T47D (cell line): ENCODE measurements at regions not wholly inside any gene's neighbourhood (a gene's known extent, or its start where the extent isn't known, plus 50 kb on each side); places are given as distances from the start of the nearest gene placed in this dataset.
"Not testable (repeated sequence)": the region's sequence is repeated elsewhere in the genome, so short reads cannot be mapped to it uniquely, and the experiment has no call there.

Experiments
- DNase-seq, 2 experiments: peaks; one replicate each; pipeline versions ENCODE4 v3.0.0 to v3.0.0-alpha.2; 2011 to 2012; ENCODE audit warnings: low read depth in 1 of 2, low spot score in 1 of 2
- JUND ChIP-seq: IDR thresholded peaks from 2 replicates; pipeline ENCODE4 v1.6.1; 2012; ENCODE audit warnings: low read depth
- in situ Hi-C: cut with HindIII; loops from 2 replicates; pipeline ENCODE4 v1.10.0; 2016; ENCODE audit warnings: low sequenced_read_pairs, low pct_unique_long_range_greater_than_20kb

GRCh38 chr6:121881974-121882667, 446.7 kb downstream of the GJA1 start:
- DNase-seq, result no peak
- in situ Hi-C loops, result no loop called here
- no peak for TF ChIP-seq JUND

DNA sequence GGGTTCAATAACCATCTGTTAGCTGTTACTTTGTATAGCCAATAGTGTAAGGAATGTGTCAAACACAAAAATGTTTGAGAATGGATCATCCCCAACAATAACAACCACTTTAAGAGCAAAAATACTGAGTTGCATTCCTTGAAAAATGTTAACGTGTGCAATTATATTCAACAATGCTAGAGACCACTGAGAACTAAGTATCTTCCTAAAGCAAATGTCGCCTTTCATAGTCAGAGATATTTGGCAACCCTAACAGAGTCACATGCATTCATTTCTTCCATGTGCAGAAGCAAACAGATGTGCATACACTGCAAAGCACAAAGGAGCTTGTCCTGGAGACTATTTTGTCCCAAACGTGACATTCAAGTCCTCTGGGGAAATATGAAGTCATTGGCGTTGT, 448.6 kb downstream of the GJA1 start:
- no peak for DNase-seq
- no peak for TF ChIP-seq JUND
- in situ Hi-C loops, result no loop called here

DNA sequence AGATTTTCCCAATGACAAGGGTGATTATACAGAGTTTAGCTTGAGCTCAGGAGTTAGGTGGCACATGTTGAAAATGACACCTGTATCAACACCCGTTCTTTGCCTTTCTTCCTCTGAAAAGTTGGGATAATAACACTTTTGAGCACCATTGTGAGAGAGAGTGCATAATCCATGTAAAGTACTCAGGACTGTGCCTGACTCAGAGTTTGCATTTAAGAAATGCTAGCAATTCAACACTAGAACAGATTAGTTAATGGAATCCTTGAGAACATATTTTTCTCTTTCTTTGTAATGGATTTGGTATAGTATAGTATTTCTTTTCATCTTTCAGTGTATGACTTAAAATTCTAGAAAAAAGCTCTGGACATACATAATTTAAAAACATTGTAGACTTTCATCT, 449.2 kb downstream of the GJA1 start:
- in situ Hi-C loops, result no loop called here
- no peak for DNase-seq
- no peak for TF ChIP-seq JUND

DNA sequence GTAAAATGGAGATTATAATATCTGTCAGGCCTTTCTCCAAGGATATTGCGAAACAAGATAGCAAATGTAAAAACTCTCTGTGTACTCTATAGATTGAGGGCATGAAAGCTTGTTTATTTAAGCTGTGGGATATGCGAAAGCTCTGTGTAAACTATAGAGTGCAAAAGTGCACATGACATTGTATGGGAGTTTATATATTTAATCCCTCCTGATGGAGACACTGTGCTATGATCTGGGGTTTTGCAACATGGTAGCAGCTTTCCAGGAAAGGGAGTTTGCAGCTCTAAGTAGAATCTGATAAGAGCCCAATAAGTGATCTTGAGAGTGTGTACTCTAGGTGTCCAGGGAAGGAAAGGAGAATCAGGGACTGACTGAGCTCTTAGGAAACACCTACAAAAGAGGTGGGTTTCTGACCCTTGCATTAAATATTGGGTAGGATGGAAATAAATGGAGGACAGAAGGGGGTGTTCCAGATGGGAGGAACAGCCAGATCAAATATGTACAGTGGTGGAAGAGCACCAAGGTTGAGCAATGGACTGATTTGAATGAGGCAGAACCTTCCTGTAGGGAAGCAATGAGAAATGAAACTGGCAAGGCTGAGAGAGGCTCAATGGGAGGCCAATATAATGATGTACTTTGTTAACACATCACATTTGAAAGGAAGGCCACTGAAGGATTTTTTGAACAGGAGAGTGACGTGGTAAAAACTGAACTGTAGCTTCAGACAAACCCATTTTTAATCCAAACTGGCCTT, 450.1 kb downstream of the GJA1 start:
- in situ Hi-C loops, result no loop called here
- no peak for DNase-seq
- no peak for TF ChIP-seq JUND

DNA sequence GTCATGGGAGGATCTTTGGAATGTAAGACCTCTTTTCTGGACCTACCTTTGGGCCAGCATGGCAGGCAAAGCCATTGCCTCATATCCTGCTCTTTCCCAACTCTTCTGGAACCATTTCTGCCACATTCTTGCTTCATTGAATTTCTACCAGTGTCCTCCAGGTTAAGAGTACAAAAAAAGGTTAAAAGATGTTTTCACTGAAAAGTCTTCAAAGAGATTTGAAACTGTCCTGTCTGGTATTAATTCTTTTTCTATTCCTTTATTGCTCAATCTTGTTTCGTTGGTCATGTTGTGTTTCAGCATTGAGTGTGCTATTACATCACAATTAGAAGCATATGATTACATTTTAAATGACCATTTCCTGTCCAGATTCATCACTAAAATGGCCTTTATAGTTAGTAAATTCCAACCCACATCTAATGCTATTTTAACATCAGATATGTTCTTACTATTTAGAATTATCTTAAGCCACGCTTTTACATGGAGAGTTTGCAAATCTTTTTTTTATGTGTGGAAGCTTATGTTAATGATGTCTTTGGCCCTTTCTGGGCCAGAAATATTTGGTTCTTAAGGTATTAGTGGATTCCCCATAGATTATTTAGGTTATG, 450.9 kb downstream of the GJA1 start:
- no peak for TF ChIP-seq JUND
- no peak for DNase-seq
- in situ Hi-C loops, result no loop called here

DNA sequence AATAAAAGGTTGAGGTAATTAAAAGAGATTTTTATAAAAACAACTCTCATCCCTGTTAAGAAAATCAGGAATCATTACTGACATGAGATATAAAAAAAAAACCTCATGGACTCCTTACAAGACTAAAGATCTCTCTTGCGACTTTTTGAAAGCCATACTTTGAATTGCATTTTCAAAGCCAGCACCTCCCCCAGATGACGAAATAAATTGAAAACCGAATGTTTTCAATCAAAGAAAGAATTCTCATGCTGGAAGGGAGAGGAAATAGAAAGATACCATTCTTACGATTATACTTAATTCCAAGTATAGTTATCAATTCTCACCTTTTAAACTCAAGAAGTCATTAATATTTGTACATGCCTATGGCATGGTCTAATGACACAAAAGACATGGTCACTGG, 452.3 kb downstream of the GJA1 start:
- no peak for DNase-seq
- TF ChIP-seq JUND, result no peak
- in situ Hi-C loops, result no loop called here

GRCh38 chr6:121890307-121890910, 455.0 kb downstream of the GJA1 start:
- no peak for DNase-seq
- no peak for TF ChIP-seq JUND
- in situ Hi-C loops, result no loop called here

DNA sequence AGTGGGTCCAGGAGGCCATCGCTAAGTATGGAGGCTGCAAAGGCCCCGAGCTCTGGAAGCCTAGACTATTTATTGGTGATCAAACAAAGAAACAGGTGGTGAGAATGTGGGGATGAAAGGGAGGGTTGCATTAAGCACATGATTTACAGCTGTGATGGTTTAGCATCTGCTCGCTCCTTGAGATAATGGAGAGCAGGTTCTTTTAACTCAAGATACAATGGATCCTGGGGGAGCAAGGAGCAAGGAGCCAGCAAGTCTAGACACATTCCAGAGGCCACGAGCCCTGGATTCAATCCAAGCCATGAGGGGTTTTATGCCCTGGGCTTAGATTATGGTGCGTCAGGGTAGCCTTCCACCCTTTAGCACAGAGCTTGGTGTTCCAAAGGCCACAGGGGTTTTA, 460.3 kb downstream of the GJA1 start:
- in situ Hi-C loops, DNase-seq: not testable (repeated sequence)

- no peak for DNase-seq
- no peak for TF ChIP-seq JUND
- in situ Hi-C loops, result no loop called here
These were observed 460.9 kb downstream of the GJA1 start for GRCh38 chr6:121896363-121896762.

DNA sequence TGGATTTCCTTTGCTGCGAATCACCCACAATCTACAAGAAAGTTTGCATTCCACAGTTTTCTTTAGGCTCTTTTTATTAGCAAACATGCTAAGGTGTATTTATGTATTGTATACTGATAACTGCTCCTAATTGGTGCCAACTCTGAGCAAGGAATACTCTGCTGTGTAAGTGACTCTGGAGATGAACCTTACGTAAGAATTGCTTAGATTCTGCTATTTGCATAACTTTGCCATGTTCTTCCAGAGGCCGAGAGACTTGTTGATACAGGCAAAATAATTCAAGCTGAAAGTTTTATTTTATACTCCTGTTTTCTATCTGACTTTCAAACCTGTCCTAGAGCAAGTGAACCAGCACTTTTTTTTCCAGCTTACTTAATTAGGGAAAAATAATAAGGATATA, 461.3 kb downstream of the GJA1 start:
- no peak for TF ChIP-seq JUND
- in situ Hi-C loops, result no loop called here
- no peak for DNase-seq

GRCh38 chr6:121897337-121897760, 461.9 kb downstream of the GJA1 start:
- peak in 1 of 2 experiments; percentile 5 for DNase-seq
- no peak for TF ChIP-seq JUND
- in situ Hi-C loops, result no loop called here

- TF ChIP-seq JUND, result no peak
- no peak for DNase-seq
- in situ Hi-C loops, result no loop called here
These were observed 466.0 kb downstream of the GJA1 start for GRCh38 chr6:121901432-121901831.

DNA sequence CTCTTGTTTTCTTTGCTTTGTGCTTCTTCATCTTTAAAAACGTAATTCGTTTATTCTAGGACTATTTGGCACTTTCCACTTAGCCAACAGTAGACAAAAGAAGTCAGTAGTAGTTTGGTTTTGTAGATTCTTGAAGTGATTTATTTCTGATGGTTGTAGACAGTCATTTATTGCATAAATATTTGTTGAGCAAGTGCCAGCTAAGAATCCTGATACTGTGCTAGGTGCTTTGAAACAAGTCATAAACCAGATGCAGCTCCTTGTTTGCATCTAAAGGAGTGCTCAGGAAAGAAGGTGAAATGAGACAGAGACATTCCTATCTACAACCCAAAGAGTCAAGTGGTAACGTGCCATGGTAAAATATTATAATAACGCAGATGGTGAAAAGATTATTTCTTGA, 469.1 kb downstream of the GJA1 start:
- TF ChIP-seq JUND, result no peak
- no peak for DNase-seq
- in situ Hi-C loops, result no loop called here
